Panc1 (cell line): ENCODE measurements at regions not wholly inside any gene's neighbourhood (a gene's known extent, or its start where the extent isn't known, plus 50 kb on each side); places are given as distances from the start of the nearest gene placed in this dataset.

Experiments used
- CTCF ChIP-seq: fragments of 450-650 bp; IDR thresholded peaks from 2 replicates; pipeline ENCODE4 v1.5.1; 2017; ENCODE audit warnings: mild to moderate bottlenecking
- POLR2AphosphoS5 ChIP-seq: IDR thresholded peaks from 2 replicates; pipeline ENCODE4 v1.6.1; 2012; ENCODE audit warnings: mild to moderate bottlenecking, low read depth, low read length, moderate library complexity

DNA sequence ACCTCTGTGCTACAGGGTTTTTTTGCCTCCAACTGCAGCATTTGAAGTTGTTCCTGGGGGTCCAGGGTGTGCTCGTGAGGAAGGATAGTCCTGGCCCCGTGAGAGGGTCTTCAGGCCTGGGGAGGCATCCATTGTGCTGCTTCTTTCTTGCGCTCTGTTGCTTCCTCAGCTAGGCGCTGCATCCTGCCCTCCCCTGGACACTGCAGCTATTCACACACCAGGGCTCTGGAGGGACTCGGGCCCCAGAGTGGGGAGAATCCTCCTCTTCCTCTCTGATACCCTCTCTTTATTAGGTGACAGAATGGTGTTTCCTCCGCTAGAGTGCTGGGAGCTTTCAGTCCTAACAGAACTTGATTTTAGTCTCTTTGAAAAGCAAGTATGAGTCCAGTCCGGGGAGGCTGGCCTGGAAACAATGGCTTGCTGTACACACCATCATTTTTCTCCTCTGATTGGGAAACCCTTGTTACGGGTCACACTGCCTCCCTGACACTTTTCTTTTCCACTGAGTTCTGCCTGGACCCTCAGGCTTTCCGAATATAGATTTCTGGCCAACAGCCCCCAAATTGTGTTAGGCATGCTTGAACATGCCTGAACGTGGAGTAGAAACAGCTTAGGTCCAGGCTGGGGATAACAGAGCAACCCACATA is 81.4 kb upstream of the ELAC2 start:
- TF ChIP-seq CTCF (no peak), POLR2AphosphoS5 (no peak)
